Thyroid gland (tissue), 4 donors: ENCODE measurements at regions not wholly inside any gene's neighbourhood (a gene's known extent, or its start where the extent isn't known, plus 50 kb on each side); places are given as distances from the start of the nearest gene placed in this dataset.

Experiments
- POLR2A ChIP-seq, 2 donors: fragments of 450-650 bp; IDR thresholded peaks; one replicate each; pipeline ENCODE4 v1.6.1; 2017; ENCODE audit warnings: antibody characterized with exemption in 2 of 2, mild to moderate bottlenecking in 2 of 2, moderate library complexity in 1 of 2
- TF ChIP-seq, protein P1 (sequence below), 6 experiments: fragments of 200-600 bp in 3 of 6; fragments of 450-650 bp in 3 of 6; sonication (generic) in 3 of 6; IDR thresholded peaks; one replicate each; pipeline ENCODE4 v1.5.1; 2016 to 2019; ENCODE audit warnings: antibody characterized with exemption in 6 of 6, mild to moderate bottlenecking in 2 of 6, inconsistent platforms in 1 of 6, moderate library complexity in 1 of 6

DNA sequence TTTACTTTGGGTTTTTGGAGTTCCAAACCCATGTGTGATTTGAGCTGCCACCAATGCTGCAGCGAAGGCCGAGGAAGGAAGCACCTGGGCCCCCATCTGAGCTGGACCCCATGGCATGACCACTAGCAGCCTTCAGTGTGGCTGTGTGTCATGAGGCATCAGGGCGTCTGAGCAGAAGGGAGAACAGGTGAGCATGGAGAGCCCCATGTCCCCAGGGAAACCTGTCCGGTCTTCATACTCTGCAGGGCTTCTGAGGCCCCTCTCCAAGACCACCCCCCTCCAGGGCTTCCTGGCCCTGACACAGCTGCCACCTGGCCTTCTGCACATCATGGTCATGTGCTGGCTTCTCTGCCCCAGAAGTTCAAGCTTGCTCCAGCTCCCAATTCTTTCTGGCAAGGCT lies 169.1 kb upstream of the CST7 start:
- no peak for TF ChIP-seq POLR2A (IDR thresholded peaks at IDR 0.05)
- TF ChIP-seq, protein P1, sequence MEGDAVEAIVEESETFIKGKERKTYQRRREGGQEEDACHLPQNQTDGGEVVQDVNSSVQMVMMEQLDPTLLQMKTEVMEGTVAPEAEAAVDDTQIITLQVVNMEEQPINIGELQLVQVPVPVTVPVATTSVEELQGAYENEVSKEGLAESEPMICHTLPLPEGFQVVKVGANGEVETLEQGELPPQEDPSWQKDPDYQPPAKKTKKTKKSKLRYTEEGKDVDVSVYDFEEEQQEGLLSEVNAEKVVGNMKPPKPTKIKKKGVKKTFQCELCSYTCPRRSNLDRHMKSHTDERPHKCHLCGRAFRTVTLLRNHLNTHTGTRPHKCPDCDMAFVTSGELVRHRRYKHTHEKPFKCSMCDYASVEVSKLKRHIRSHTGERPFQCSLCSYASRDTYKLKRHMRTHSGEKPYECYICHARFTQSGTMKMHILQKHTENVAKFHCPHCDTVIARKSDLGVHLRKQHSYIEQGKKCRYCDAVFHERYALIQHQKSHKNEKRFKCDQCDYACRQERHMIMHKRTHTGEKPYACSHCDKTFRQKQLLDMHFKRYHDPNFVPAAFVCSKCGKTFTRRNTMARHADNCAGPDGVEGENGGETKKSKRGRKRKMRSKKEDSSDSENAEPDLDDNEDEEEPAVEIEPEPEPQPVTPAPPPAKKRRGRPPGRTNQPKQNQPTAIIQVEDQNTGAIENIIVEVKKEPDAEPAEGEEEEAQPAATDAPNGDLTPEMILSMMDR (IDR thresholded peaks at IDR 0.05) = no peak
